WTC11 (cell line): ENCODE measurements at regions not wholly inside any gene's neighbourhood (a gene's known extent, or its start where the extent isn't known, plus 50 kb on each side); places are given as distances from the start of the nearest gene placed in this dataset.

Experiments used
- ATAC-seq: fragments of 200-7000 bp; cut with Tn5 transposase; 2 replicates; pipeline ENCODE4 v1.10.0; 2021; ENCODE audit warnings: mild to moderate bottlenecking, moderate library complexity
- CTCF ChIA-PET: fragments of 300-600 bp; sonication (Branson Sonifier 250); formaldehyde crosslinking; loops from one replicate; lab custom pipeline; 2021; ENCODE audit warnings: antibody characterized with exemption; lab: Charles Lee
- POLR2A ChIA-PET: fragments of 350-600 bp; sonication (Branson Sonifier 250); formaldehyde crosslinking; loops from one replicate; lab custom pipeline; 2021; ENCODE audit warnings: antibody characterized with exemption; lab: Charles Lee
- DNase-seq: peaks from one replicate; pipeline ENCODE4 v3.0.0; 2021; ENCODE audit warnings: low spot score
- H3K27ac Mint-ChIP-seq: 2 replicates; pipeline ENCODE4 v1.8.0; 2021; ENCODE audit warnings: mixed read lengths
- H3K27me3 Mint-ChIP-seq: 2 replicates; pipeline ENCODE4 v1.8.0; 2021; ENCODE audit warnings: low read depth, mild to moderate bottlenecking, moderate library complexity, mixed read lengths
- H3K36me3 Mint-ChIP-seq: 2 replicates; pipeline ENCODE4 v1.8.0; 2021; ENCODE audit warnings: mixed read lengths
- H3K4me1 Mint-ChIP-seq: 2 replicates; pipeline ENCODE4 v1.8.0; 2022; ENCODE audit warnings: mixed read lengths
- H3K4me3 Mint-ChIP-seq: 2 replicates; pipeline ENCODE4 v1.8.0; 2021; ENCODE audit warnings: mild to moderate bottlenecking, moderate library complexity, mixed read lengths
- H3K9me3 Mint-ChIP-seq: 2 replicates; pipeline ENCODE4 v1.8.0; 2021; ENCODE audit warnings: mixed read lengths
- ATF3 ChIP-seq: sonication (generic); formaldehyde crosslinking; conservative IDR thresholded peaks from 2 replicates; pipeline ENCODE4 v1.8.1; 2022; ENCODE audit warnings: mild to moderate bottlenecking, missing genetic modification reagents
- ATF6 ChIP-seq: sonication (generic); formaldehyde crosslinking; IDR thresholded peaks from 2 replicates; pipeline ENCODE4 v1.8.1; 2023; ENCODE audit warnings: mild to moderate bottlenecking, missing genetic modification reagents
- CREM ChIP-seq: sonication (generic); formaldehyde crosslinking; IDR thresholded peaks from 2 replicates; pipeline ENCODE4 v1.8.1; 2022; ENCODE audit warnings: mild to moderate bottlenecking, missing genetic modification reagents, moderate library complexity
- EMX1 ChIP-seq: fragments of 250-450 bp; sonication (Bioruptor Pico); IDR thresholded peaks from 2 replicates; pipeline ENCODE4 v1.8.0; 2021; ENCODE audit warnings: mild to moderate bottlenecking
- ERG ChIP-seq: fragments of 250-450 bp; sonication (Bioruptor Pico); IDR thresholded peaks from 2 replicates; pipeline ENCODE4 v1.8.0; 2021; ENCODE audit warnings: mild to moderate bottlenecking
- ETV6 ChIP-seq: sonication (generic); formaldehyde crosslinking; IDR thresholded peaks from 2 replicates; pipeline ENCODE4 v1.8.1; 2022; ENCODE audit warnings: mild to moderate bottlenecking, missing genetic modification reagents
- GTF2I ChIP-seq: fragments of 250-450 bp; sonication (Bioruptor Pico); conservative IDR thresholded peaks from 2 replicates; pipeline ENCODE4 v1.4.0; 2021; ENCODE audit warnings: mild to moderate bottlenecking
- HMGXB4 ChIP-seq: sonication (generic); formaldehyde crosslinking; IDR thresholded peaks from 2 replicates; pipeline ENCODE4 v1.8.1; 2023; ENCODE audit warnings: mild to moderate bottlenecking, moderate library complexity, missing genetic modification reagents
- IRF2 ChIP-seq: sonication (generic); formaldehyde crosslinking; IDR thresholded peaks from 2 replicates; pipeline ENCODE4 v1.8.0; 2022; ENCODE audit warnings: low read depth, missing genetic modification reagents, borderline replicate concordance
- JAZF1 ChIP-seq: fragments of 250-450 bp; sonication (Bioruptor Pico); IDR thresholded peaks from 2 replicates; pipeline ENCODE4 v1.9.0; 2021; ENCODE audit warnings: moderate library complexity, mild to moderate bottlenecking, inconsistent platforms
- NR3C1 ChIP-seq: sonication (generic); formaldehyde crosslinking; conservative IDR thresholded peaks from 2 replicates; pipeline ENCODE4 v1.8.1; 2023; ENCODE audit warnings: low read depth, mild to moderate bottlenecking, missing genetic modification reagents
- STAT6 ChIP-seq: sonication (generic); formaldehyde crosslinking; conservative IDR thresholded peaks from 2 replicates; pipeline ENCODE4 v1.8.1; 2023; ENCODE audit warnings: mild to moderate bottlenecking, low read depth, missing genetic modification reagents, moderate library complexity
- TCF7 ChIP-seq: sonication (generic); formaldehyde crosslinking; IDR thresholded peaks from 2 replicates; pipeline ENCODE4 v1.8.0; 2022; ENCODE audit warnings: mild to moderate bottlenecking, low read depth, missing genetic modification reagents, moderate library complexity
- TEAD4 ChIP-seq: sonication (generic); formaldehyde crosslinking; IDR thresholded peaks from 2 replicates; pipeline ENCODE4 v1.8.0; 2022; ENCODE audit warnings: mild to moderate bottlenecking, missing genetic modification reagents
- ZBTB21 ChIP-seq: sonication (generic); formaldehyde crosslinking; IDR thresholded peaks from 2 replicates; pipeline ENCODE4 v1.8.1; 2023; ENCODE audit warnings: mild to moderate bottlenecking, missing genetic modification reagents, borderline replicate concordance
- ZNF121 ChIP-seq: sonication (generic); formaldehyde crosslinking; IDR thresholded peaks from 2 replicates; pipeline ENCODE4 v1.8.0; 2023; ENCODE audit warnings: missing genetic modification reagents
- ZNF263 ChIP-seq: sonication (generic); formaldehyde crosslinking; IDR thresholded peaks from 2 replicates; pipeline ENCODE4 v1.8.1; 2022; ENCODE audit warnings: low read depth, mild to moderate bottlenecking, moderate library complexity, missing genetic modification reagents
- ZNF317 ChIP-seq: sonication (generic); formaldehyde crosslinking; IDR thresholded peaks from 2 replicates; pipeline ENCODE4 v1.8.1; 2023; ENCODE audit warnings: low read depth, mild to moderate bottlenecking, moderate library complexity, missing genetic modification reagents, borderline replicate concordance
- TF ChIP-seq, protein P1 (sequence below): sonication (generic); formaldehyde crosslinking; IDR thresholded peaks from 2 replicates; pipeline ENCODE4 v1.8.1; 2023; ENCODE audit warnings: mild to moderate bottlenecking, missing genetic modification reagents, moderate library complexity
- TF ChIP-seq, protein P2 (sequence below): sonication (generic); formaldehyde crosslinking; IDR thresholded peaks from 2 replicates; pipeline ENCODE4 v1.8.1; 2022; ENCODE audit warnings: low read depth, mild to moderate bottlenecking, moderate library complexity, missing genetic modification reagents, borderline replicate concordance
- TF ChIP-seq, protein P3 (sequence below): sonication (generic); formaldehyde crosslinking; IDR thresholded peaks from 2 replicates; pipeline ENCODE4 v1.8.0; 2022; ENCODE audit warnings: mild to moderate bottlenecking, missing genetic modification reagents

- TF ChIP-seq STAT6 (CRISPR knock-in tag) (no peak), JAZF1 (CRISPR knock-in tag) (no peak), TCF7 (CRISPR knock-in tag) (no peak), ZNF263 (CRISPR knock-in tag) (no peak), ERG (CRISPR knock-in tag) (no peak), ETV6 (CRISPR knock-in tag) (no peak)
- TF ChIP-seq, protein P1, sequence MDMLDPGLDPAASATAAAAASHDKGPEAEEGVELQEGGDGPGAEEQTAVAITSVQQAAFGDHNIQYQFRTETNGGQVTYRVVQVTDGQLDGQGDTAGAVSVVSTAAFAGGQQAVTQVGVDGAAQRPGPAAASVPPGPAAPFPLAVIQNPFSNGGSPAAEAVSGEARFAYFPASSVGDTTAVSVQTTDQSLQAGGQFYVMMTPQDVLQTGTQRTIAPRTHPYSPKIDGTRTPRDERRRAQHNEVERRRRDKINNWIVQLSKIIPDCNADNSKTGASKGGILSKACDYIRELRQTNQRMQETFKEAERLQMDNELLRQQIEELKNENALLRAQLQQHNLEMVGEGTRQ (CRISPR knock-in tag): no peak
Observed at GRCh38 chr3:148206446-148206845, 491.3 kb upstream of the AGTR1 start (continued).

GRCh38 chr3:148208975-148209374 is 488.7 kb upstream of the AGTR1 start:
- no peaks in the 10 kb centered on the region for H3K9me3 Mint-ChIP-seq
- CTCF ChIA-PET: no interaction called here
- no peaks in the 10 kb centered on the region for H3K27me3 Mint-ChIP-seq
- no peaks in the 10 kb centered on the region for H3K36me3 Mint-ChIP-seq
- no peak overlapping the region for H3K4me3 Mint-ChIP-seq
- DNase-seq: no peak
- peaks cover 25% of the 10 kb centered on the region for H3K4me1 Mint-ChIP-seq
- TF ChIP-seq TCF7 (CRISPR knock-in tag) (no peak), NR3C1 (no peak), EMX1 (CRISPR knock-in tag) (no peak), ATF3 (CRISPR knock-in tag) (no peak), ZNF121 (CRISPR knock-in tag) (no peak), CREM (CRISPR knock-in tag) (no peak), HMGXB4 (CRISPR knock-in tag) (no peak), ZBTB21 (CRISPR knock-in tag) (no peak), ZNF263 (CRISPR knock-in tag) (no peak), ATF6 (CRISPR knock-in tag) (no peak), ZNF317 (CRISPR knock-in tag) (no peak), TEAD4 (no peak), GTF2I (CRISPR knock-in tag) (no peak), IRF2 (CRISPR knock-in tag) (no peak)
- TF ChIP-seq, protein P2, sequence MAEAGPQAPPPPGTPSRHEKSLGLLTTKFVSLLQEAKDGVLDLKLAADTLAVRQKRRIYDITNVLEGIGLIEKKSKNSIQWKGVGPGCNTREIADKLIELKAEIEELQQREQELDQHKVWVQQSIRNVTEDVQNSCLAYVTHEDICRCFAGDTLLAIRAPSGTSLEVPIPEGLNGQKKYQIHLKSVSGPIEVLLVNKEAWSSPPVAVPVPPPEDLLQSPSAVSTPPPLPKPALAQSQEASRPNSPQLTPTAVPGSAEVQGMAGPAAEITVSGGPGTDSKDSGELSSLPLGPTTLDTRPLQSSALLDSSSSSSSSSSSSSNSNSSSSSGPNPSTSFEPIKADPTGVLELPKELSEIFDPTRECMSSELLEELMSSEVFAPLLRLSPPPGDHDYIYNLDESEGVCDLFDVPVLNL (CRISPR knock-in tag): no peak
- TF ChIP-seq, protein P3, sequence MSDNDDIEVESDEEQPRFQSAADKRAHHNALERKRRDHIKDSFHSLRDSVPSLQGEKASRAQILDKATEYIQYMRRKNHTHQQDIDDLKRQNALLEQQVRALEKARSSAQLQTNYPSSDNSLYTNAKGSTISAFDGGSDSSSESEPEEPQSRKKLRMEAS: no peak
- TF ChIP-seq, all 79 proteins: peak for 0
- POLR2A ChIA-PET: no interaction called here
- no peak overlapping the region for H3K27ac Mint-ChIP-seq
- no peak for ATAC-seq
